ENCODE measurements at regions not wholly inside any gene's neighbourhood (a gene's known extent, or its start where the extent isn't known, plus 50 kb on each side); places are given as distances from the start of the nearest gene placed in this dataset.

DNA sequence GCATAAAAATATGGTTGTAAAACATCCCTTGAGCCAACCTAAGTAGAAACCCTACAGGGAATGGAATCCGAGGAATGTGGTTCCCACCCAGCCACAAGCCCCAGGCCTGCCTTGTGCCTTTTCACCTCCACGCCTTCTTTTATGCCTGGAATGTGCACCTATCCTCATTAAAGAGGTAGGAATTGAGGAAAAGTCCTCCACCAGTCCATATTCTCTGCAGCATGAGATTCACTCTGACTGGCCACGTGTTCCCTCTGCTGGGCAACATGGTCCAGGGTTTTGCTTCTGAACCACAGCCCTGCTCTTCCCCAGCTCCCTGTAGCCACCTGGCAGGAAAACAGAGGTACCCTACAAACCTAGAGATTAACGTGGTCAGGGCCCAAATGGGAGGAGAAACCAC, 787.9 kb upstream of the RAB6C start:
- no peak for TF ChIP-seq EZH2 (IDR thresholded peaks at IDR 0.05; ENCODE audit: borderline replicate concordance, low read depth, low read length, poor library complexity, severe bottlenecking)
- TF ChIP-seq, protein P1, sequence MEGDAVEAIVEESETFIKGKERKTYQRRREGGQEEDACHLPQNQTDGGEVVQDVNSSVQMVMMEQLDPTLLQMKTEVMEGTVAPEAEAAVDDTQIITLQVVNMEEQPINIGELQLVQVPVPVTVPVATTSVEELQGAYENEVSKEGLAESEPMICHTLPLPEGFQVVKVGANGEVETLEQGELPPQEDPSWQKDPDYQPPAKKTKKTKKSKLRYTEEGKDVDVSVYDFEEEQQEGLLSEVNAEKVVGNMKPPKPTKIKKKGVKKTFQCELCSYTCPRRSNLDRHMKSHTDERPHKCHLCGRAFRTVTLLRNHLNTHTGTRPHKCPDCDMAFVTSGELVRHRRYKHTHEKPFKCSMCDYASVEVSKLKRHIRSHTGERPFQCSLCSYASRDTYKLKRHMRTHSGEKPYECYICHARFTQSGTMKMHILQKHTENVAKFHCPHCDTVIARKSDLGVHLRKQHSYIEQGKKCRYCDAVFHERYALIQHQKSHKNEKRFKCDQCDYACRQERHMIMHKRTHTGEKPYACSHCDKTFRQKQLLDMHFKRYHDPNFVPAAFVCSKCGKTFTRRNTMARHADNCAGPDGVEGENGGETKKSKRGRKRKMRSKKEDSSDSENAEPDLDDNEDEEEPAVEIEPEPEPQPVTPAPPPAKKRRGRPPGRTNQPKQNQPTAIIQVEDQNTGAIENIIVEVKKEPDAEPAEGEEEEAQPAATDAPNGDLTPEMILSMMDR (conservative IDR thresholded peaks at IDR 0.05; ENCODE audit: low read depth, low read length), result no peak

All from A673 (cell line).